HG02884 (cell line): ENCODE measurements at regions not wholly inside any gene's neighbourhood (a gene's known extent, or its start where the extent isn't known, plus 50 kb on each side); places are given as distances from the start of the nearest gene placed in this dataset.

Experiments
- ATAC-seq: cut with Tn5 transposase; IDR thresholded peaks from one replicate; pipeline ENCODE4 v1.9.1; 2021; ENCODE audit warnings: mild to moderate bottlenecking, moderate library complexity; ENCODE audit not compliant: unreplicated experiment

DNA sequence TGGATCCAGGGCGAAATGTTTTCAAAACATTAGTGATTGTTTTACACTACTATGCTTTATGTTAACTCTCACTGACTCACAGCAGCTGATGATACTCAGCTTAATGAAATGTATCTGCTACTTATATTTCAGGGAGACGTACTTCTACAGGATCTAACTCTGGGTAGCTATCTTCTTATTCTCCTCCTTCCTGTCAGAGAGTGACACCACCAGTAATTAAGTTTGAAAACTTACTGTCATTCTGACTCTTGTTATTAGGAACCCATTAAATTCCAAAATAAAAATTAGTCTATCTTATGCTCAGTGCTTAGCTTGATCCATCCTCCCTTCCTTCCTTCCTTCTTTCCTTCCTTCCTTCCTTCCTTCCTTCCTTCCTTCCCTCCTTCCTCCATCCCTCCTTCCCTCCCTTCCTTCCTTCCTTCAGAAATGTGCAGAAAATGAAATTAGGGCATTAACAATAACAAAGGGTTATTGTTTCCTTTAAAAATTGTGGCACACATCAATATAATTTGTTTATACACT lies 441.1 kb downstream of the MEIS1 start:
- ATAC-seq, result no peak

DNA sequence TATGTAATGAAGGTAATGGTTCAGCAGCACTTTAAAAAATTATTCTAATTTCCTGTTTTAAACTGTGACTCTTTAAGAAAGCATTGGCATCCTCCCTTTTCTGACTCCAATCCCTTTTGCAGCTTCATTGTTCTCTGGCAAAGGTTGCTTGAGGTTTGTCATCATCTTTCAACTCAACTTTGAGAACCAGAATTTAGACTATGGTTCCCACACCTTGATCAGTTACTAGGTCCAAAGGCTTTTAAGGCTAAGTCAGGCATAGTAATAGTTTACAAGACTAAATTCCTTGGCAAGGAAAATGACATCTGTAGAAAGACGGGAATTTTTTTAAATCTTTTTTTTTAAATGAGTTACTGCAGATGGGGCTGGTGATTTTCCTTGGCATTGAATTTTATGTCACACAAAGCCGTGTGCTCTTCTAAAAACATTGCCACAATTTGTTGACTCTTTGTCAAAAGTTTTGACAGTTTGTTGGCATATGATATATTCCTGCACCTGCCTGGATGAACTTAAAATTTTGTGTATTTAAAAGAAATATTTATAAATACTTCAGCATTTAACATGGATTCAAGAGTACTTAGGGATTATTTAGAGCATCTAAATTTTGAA lies 451.0 kb downstream of the MEIS1 start:
- no peak for ATAC-seq

DNA sequence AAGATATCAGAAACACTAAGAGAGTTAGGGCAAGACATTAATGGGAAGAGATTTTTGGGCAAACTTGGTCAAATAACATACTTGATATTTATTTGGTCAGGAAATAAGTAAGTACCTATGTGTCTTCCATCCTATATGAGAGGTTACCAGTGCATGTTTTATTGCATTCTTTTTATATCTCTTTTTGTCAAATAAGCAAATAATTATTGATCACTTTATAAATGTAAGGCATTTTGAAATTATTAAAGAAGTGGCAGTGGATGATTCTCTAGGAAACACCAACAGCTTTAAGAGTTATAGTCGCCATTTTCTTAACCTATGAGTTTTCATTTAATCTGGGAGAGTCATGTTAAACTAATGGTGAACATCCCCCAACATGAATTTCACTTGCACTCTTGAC lies 453.3 kb downstream of the MEIS1 start:
- ATAC-seq, result no peak

- no peak for ATAC-seq
Observed at GRCh38 chr2:66888791-66889631, 454.1 kb downstream of the MEIS1 start.

GRCh38 chr2:66889632-66889882 lies 454.6 kb downstream of the MEIS1 start:
- no peak for ATAC-seq

- no peak for ATAC-seq
Observed at GRCh38 chr2:66890166-66890742, 455.3 kb downstream of the MEIS1 start.

GRCh38 chr2:66895206-66895605 lies 460.3 kb downstream of the MEIS1 start:
- no peak for ATAC-seq

GRCh38 chr2:66896131-66896530 lies 461.2 kb downstream of the MEIS1 start:
- no peak for ATAC-seq

DNA sequence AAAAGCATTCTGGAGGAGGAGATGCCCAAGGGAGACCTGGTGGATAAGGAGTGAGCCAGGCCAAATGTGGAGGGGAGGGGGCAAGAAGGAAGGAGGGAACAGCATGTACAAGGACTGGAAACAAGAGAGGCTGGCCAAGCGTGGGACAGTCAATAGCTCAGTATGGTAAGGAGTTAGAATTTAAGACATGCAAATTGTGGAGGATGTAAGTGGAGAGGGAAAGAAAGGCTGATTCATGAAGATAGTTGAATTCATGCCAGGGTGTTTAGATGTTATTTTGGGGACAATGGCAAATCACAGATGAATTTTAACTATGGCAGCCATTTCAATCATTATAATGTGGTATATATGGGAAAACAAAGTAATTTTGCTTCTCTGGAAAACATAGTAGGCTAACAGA lies 462.3 kb downstream of the MEIS1 start:
- ATAC-seq, result no peak

GRCh38 chr2:66897691-66898150 lies 462.8 kb downstream of the MEIS1 start:
- ATAC-seq, result no peak

DNA sequence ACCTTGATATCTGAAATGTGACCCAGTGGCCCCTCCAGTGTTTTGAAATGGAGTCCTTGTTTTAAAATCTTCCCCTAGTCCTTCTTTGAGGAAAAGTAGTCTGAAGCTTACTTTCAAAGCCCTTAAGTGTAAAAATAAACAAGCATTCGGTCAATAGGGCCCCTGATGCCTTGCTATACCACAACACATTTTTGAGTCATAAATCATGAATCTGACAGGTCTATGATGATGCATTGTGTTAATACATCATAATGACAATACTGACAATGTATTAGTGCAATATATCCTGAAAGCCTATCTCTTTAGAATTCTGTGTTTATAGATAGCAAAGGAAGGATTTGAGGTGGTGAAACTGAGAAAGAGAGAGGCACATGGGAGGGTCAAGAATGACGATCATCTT lies 464.2 kb downstream of the MEIS1 start:
- no peak for ATAC-seq

- no peak for ATAC-seq
Observed at GRCh38 chr2:66899648-66900047, 464.7 kb downstream of the MEIS1 start.

DNA sequence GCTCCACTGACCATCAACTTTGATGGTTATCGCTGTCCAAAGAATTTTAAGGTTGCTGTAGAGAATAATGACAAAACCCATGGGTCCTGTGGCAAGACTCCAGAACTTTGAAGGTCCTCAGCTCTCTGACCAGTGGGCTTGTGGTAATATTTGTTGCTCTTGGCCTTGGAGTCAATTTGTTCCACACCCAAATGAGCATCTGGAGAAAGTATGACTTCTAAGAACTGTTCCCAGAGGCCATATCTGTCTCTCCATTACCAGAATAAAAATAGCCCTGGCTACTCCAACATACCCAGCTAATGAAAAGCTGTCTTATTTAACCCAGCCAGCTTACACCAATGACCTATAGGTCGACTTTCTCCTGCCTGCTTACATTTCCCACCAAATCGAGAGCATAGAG lies 466.4 kb downstream of the MEIS1 start:
- ATAC-seq, result no peak

DNA sequence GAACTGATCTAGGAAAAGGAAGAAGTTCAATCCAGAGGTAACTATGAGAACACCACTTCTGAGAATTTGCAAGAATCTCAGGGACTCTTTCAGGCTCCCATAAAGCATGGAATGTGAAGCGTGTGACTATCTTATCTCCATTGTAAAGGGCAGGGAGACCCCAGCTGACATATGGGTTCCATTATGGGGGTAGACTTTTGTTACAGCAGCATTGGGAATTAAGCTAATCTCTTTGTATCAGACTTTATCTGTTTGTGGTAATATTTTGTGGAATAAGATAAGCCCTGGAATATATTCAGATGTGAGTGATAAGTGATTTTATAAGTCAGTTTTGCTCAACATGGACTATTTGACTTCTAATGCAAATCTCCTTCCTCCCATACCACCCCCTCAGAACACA lies 468.3 kb downstream of the MEIS1 start:
- ATAC-seq, result no peak

GRCh38 chr2:66903745-66904465 lies 469.0 kb downstream of the MEIS1 start:
- ATAC-seq, result no peak

GRCh38 chr2:66915237-66915636 lies 480.3 kb downstream of the MEIS1 start:
- ATAC-seq, result no peak

DNA sequence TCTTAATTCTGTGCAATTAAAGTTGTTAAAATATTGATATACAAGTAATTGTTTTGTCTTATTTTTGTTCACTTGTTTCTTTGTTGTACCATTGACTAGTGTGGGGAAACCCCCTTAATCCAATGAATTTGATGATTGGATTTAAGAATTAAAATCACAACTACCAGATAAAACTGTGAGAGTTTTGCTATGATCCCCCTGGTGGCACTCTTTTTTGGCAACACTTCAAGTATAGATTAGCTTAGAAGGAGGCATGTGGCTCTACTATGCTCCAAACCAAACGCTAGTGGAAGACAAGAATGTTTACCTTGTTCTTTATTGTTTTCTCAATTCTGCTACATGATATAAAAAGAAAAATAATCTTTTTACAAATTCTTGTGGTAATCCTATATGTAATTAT lies 477.8 kb upstream of the ETAA1 start:
- ATAC-seq, result no peak

- ATAC-seq, result no peak
Observed at GRCh38 chr2:66920415-66920814, 476.7 kb upstream of the ETAA1 start.

- no peak for ATAC-seq
Observed at GRCh38 chr2:66925128-66925527, 472.0 kb upstream of the ETAA1 start.

DNA sequence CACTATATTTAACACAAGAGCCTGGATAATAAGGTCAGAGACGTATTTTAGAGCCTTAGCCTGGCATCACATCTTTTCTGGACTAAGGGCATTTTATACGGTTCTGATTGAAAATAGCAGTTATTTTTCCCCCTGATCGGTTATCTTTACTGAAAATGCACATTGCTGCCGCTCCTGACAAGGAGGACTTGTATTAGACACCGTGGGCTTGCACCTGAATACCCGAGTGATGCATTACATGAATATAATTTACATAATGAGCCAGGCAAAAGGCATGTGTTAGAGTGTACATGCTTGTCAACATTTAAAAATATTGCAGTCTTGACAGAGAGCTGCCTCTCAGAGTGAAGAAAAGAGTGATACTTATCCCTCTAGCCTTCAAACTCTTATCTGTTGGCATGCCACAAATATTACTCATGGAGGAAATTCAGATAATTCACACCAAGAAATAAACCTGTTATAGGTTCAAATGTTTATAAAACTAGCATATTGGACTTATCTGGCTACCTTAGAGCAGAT lies 470.5 kb upstream of the ETAA1 start:
- no peak for ATAC-seq

- no peak for ATAC-seq
Observed at GRCh38 chr2:66929632-66930338, 467.3 kb upstream of the ETAA1 start.
